ENCODE measurements at regions not wholly inside any gene's neighbourhood (a gene's known extent, or its start where the extent isn't known, plus 50 kb on each side); places are given as distances from the start of the nearest gene placed in this dataset.

GRCh38 chr2:42964439-42965083, 172.2 kb upstream of the HAAO start:
- no peak for TF ChIP-seq EZH2 (IDR thresholded peaks at IDR 0.05; ENCODE audit: insufficient read depth, poor library complexity, severe bottlenecking)
- TF ChIP-seq EZH2phosphoT487 (IDR thresholded peaks at IDR 0.05; ENCODE audit: insufficient read depth, low read depth), result no peak
